ENCODE measurements at regions not wholly inside any gene's neighbourhood (a gene's known extent, or its start where the extent isn't known, plus 50 kb on each side); places are given as distances from the start of the nearest gene placed in this dataset.

- TF ChIP-seq POLR2AphosphoS5 (IDR thresholded peaks at IDR 0.05; ENCODE audit: low read depth, low read length) (no peak), ATF3 (IDR thresholded peaks at IDR 0.05) (no peak), RAD21 (IDR thresholded peaks at IDR 0.05; ENCODE audit: low read depth) (no peak), EZH2phosphoT487 (IDR thresholded peaks at IDR 0.05; ENCODE audit: borderline replicate concordance) (no peak), POLR2A (IDR thresholded peaks at IDR 0.05; ENCODE audit: borderline replicate concordance, extremely low read depth, insufficient read depth, insufficient read length) (no peak)
Measured at GRCh38 chr10:117698809-117699208, 156.3 kb downstream of the EMX2 start.
